SK-N-SH (cell line): ENCODE measurements at regions not wholly inside any gene's neighbourhood (a gene's known extent, or its start where the extent isn't known, plus 50 kb on each side); places are given as distances from the start of the nearest gene placed in this dataset.

Experiments
- FOSL2 ChIP-seq: IDR thresholded peaks from 2 replicates; pipeline ENCODE4 v1.4.0; 2012; ENCODE audit warnings: low read depth, mild to moderate bottlenecking, moderate library complexity, borderline replicate concordance
- RAD21 ChIP-seq: IDR thresholded peaks from 2 replicates; pipeline ENCODE4 v1.6.1; 2012; ENCODE audit warnings: mild to moderate bottlenecking, low read length
- TAF1 ChIP-seq: IDR thresholded peaks from 2 replicates; pipeline ENCODE4 v1.6.1; 2012; ENCODE audit warnings: low read depth, mild to moderate bottlenecking, low read length, moderate library complexity, borderline replicate concordance
- TEAD4 ChIP-seq: IDR thresholded peaks from 2 replicates; pipeline ENCODE4 v1.4.0; 2012; ENCODE audit warnings: mild to moderate bottlenecking, borderline replicate concordance; ENCODE audit not compliant: insufficient read depth
- TF ChIP-seq, protein P1 (sequence below): IDR thresholded peaks from 2 replicates; pipeline ENCODE4 v1.4.0; 2012; ENCODE audit warnings: low read depth, borderline replicate concordance
- TF ChIP-seq, protein P2 (sequence below): fragments of 200-600 bp; sonication (generic); IDR thresholded peaks from 2 replicates; pipeline ENCODE4 v1.6.1; 2017; ENCODE audit warnings: antibody characterized with exemption, mild to moderate bottlenecking, moderate library complexity
- TF ChIP-seq, protein P3 (sequence below): IDR thresholded peaks from 2 replicates; pipeline ENCODE4 v1.6.1; 2012; ENCODE audit warnings: mild to moderate bottlenecking, low read depth, low read length, moderate library complexity
- TF ChIP-seq, protein P4 (sequence below): IDR thresholded peaks from 2 replicates; pipeline ENCODE4 v1.4.0; 2012; ENCODE audit warnings: low read depth

DNA sequence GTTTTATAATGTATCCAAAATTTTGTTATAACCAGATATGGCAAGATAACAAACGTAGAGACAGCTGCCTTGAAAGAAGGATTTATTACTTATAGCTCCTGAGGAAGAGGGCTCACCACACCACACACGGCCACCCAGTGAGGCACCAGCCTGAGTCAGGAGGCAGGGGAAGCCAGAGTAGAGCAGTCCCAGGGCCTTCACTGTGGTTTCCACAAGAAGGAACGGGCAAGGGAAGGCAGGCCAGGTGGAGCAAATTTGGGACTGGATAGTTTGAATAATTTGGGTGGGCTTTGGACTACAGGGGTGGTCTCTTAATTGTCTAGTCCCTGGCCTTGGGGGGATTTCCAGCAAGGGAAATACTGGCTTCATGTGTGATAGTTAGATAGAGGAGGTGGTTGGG, 72.5 kb downstream of the RRAGC start:
- TF ChIP-seq, protein P1, sequence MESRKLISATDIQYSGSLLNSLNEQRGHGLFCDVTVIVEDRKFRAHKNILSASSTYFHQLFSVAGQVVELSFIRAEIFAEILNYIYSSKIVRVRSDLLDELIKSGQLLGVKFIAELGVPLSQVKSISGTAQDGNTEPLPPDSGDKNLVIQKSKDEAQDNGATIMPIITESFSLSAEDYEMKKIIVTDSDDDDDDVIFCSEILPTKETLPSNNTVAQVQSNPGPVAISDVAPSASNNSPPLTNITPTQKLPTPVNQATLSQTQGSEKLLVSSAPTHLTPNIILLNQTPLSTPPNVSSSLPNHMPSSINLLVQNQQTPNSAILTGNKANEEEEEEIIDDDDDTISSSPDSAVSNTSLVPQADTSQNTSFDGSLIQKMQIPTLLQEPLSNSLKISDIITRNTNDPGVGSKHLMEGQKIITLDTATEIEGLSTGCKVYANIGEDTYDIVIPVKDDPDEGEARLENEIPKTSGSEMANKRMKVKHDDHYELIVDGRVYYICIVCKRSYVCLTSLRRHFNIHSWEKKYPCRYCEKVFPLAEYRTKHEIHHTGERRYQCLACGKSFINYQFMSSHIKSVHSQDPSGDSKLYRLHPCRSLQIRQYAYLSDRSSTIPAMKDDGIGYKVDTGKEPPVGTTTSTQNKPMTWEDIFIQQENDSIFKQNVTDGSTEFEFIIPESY, result no peak
- TF ChIP-seq, protein P2, sequence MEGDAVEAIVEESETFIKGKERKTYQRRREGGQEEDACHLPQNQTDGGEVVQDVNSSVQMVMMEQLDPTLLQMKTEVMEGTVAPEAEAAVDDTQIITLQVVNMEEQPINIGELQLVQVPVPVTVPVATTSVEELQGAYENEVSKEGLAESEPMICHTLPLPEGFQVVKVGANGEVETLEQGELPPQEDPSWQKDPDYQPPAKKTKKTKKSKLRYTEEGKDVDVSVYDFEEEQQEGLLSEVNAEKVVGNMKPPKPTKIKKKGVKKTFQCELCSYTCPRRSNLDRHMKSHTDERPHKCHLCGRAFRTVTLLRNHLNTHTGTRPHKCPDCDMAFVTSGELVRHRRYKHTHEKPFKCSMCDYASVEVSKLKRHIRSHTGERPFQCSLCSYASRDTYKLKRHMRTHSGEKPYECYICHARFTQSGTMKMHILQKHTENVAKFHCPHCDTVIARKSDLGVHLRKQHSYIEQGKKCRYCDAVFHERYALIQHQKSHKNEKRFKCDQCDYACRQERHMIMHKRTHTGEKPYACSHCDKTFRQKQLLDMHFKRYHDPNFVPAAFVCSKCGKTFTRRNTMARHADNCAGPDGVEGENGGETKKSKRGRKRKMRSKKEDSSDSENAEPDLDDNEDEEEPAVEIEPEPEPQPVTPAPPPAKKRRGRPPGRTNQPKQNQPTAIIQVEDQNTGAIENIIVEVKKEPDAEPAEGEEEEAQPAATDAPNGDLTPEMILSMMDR, result no peak
- TF ChIP-seq TAF1 (no peak), FOSL2 (no peak), TEAD4 (no peak), RAD21 (no peak)
- TF ChIP-seq, protein P3, sequence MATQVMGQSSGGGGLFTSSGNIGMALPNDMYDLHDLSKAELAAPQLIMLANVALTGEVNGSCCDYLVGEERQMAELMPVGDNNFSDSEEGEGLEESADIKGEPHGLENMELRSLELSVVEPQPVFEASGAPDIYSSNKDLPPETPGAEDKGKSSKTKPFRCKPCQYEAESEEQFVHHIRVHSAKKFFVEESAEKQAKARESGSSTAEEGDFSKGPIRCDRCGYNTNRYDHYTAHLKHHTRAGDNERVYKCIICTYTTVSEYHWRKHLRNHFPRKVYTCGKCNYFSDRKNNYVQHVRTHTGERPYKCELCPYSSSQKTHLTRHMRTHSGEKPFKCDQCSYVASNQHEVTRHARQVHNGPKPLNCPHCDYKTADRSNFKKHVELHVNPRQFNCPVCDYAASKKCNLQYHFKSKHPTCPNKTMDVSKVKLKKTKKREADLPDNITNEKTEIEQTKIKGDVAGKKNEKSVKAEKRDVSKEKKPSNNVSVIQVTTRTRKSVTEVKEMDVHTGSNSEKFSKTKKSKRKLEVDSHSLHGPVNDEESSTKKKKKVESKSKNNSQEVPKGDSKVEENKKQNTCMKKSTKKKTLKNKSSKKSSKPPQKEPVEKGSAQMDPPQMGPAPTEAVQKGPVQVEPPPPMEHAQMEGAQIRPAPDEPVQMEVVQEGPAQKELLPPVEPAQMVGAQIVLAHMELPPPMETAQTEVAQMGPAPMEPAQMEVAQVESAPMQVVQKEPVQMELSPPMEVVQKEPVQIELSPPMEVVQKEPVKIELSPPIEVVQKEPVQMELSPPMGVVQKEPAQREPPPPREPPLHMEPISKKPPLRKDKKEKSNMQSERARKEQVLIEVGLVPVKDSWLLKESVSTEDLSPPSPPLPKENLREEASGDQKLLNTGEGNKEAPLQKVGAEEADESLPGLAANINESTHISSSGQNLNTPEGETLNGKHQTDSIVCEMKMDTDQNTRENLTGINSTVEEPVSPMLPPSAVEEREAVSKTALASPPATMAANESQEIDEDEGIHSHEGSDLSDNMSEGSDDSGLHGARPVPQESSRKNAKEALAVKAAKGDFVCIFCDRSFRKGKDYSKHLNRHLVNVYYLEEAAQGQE, result no peak
- TF ChIP-seq, protein P4, sequence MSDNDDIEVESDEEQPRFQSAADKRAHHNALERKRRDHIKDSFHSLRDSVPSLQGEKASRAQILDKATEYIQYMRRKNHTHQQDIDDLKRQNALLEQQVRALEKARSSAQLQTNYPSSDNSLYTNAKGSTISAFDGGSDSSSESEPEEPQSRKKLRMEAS, result no peak
